AG04449 (cell line): ENCODE measurements at regions not wholly inside any gene's neighbourhood (a gene's known extent, or its start where the extent isn't known, plus 50 kb on each side); places are given as distances from the start of the nearest gene placed in this dataset.

ENCODE experiments used
- CTCF ChIA-PET: fragments of 350-600 bp; formaldehyde crosslinking; extraction: SDS; loops from one replicate; lab custom pipeline; 2021; ENCODE audit warnings: antibody characterized with exemption; lab: Yijun Ruan, JAX
- POLR2A ChIA-PET: fragments of 400-600, 350-600 bp; formaldehyde crosslinking; extraction: SDS; loops from one replicate; lab custom pipeline; 2020; ENCODE audit warnings: antibody characterized with exemption, inconsistent platforms; lab: Yijun Ruan, JAX
- DNase-seq: peaks from one replicate; pipeline ENCODE4 v3.0.0-alpha.2; 2010; ENCODE audit warnings: low read depth, low spot score
- H3K4me3 ChIP-seq: 2 replicates; pipeline ENCODE4 v1.5.1; 2011; ENCODE audit warnings: low read depth, mild to moderate bottlenecking, control low read depth, low read length
- TF ChIP-seq, protein P1 (sequence below): IDR thresholded peaks from one replicate; pipeline ENCODE4 v1.5.1; 2011; ENCODE audit warnings: mild to moderate bottlenecking, moderate library complexity, low read length, control low read depth, inconsistent platforms; ENCODE audit not compliant: insufficient read depth; ENCODE audit errors: missing control alignments

GRCh38 chr9:118521261-118521660 lies 817.1 kb downstream of the TLR4 start:
- H3K4me3 ChIP-seq, result no peak overlapping the region
- ChIA-PET CTCF (no interaction called here), POLR2A (no interaction called here)
- TF ChIP-seq, protein P1, sequence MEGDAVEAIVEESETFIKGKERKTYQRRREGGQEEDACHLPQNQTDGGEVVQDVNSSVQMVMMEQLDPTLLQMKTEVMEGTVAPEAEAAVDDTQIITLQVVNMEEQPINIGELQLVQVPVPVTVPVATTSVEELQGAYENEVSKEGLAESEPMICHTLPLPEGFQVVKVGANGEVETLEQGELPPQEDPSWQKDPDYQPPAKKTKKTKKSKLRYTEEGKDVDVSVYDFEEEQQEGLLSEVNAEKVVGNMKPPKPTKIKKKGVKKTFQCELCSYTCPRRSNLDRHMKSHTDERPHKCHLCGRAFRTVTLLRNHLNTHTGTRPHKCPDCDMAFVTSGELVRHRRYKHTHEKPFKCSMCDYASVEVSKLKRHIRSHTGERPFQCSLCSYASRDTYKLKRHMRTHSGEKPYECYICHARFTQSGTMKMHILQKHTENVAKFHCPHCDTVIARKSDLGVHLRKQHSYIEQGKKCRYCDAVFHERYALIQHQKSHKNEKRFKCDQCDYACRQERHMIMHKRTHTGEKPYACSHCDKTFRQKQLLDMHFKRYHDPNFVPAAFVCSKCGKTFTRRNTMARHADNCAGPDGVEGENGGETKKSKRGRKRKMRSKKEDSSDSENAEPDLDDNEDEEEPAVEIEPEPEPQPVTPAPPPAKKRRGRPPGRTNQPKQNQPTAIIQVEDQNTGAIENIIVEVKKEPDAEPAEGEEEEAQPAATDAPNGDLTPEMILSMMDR, result no peak
- DNase-seq, result no peak

DNA sequence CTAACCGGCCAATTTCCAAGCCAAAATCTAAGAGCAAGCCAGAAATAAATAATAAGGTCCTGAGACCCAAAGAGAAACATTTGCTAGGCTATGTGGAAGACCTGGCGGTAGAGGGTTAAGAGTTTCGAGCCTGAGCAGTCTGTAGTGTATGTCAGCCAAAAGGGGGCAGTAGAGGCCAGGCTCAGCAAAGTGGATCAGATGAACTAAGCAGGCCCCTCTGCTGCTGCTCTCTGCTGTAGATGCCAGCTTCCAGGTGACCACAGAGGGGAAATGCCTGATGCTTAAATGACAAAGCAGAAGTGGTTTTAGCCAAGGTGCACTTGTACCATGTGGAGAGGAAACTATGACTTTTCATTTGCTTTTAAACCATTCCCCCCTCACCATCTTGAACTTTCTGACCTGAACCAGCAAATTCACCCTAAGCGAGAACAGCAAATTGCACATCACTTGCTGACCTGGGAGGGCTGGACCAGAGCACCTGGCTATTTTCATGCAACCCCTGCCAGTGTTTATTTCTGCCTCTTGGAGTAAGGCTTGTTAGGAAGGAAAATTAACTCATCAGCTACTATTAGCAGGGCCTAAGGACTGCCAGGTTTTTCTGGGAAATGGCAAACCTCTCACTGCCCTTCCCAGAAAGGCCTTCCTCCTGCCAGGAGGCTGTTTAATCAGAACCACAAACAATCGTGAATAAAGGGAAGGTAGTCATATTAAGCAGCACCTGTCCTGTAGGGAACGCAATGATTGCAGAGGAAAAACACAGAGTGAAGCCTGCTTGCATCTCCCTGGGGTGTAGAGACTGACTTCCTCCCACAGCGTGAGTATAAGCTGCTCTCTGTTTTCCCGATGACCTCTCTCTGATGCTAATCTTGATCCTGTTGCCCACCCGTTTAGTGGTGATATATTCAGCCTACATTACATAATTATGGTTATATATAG lies 818.2 kb downstream of the TLR4 start:
- CTCF ChIA-PET, result no interaction called here
- TF ChIP-seq, protein P1, result peak; percentile 33
- no peak overlapping the region for H3K4me3 ChIP-seq
- DNase-seq, result no peak
- POLR2A ChIA-PET, result no interaction called here

- TF ChIP-seq, protein P1, result no peak
- ChIA-PET POLR2A (no interaction called here), CTCF (no interaction called here)
- H3K4me3 ChIP-seq, result no peak overlapping the region
- DNase-seq, result no peak
These were observed 823.1 kb downstream of the TLR4 start for GRCh38 chr9:118527261-118527660.

GRCh38 chr9:118529210-118529609 lies 825.0 kb downstream of the TLR4 start:
- DNase-seq, result no peak
- POLR2A ChIA-PET, result no interaction called here
- CTCF ChIA-PET, result no interaction called here
- H3K4me3 ChIP-seq, result no peak overlapping the region
- TF ChIP-seq, protein P1, result no peak

- TF ChIP-seq, protein P1, result no peak
- ChIA-PET CTCF (no interaction called here), POLR2A (no interaction called here)
- no peak for DNase-seq
- H3K4me3 ChIP-seq, result no peak overlapping the region
These were observed 825.5 kb downstream of the TLR4 start for GRCh38 chr9:118529624-118530214.

GRCh38 chr9:118532592-118532991 lies 828.4 kb downstream of the TLR4 start:
- H3K4me3 ChIP-seq, result no peak overlapping the region
- TF ChIP-seq, protein P1, result no peak
- DNase-seq, result no peak
- ChIA-PET POLR2A (no interaction called here), CTCF (no interaction called here)
